22Rv1 (cell line): ENCODE measurements at regions not wholly inside any gene's neighbourhood (a gene's known extent, or its start where the extent isn't known, plus 50 kb on each side); places are given as distances from the start of the nearest gene placed in this dataset.
A peak's percentile ranks its signal among the peaks of the same experiment; 100 is the strongest.

ENCODE experiments used
- H3K27ac ChIP-seq: fragments of 450-650 bp; 2 replicates; pipeline ENCODE4 v1.5.1; 2017
- CTCF ChIP-seq: fragments of 450-650 bp; IDR thresholded peaks from 2 replicates; pipeline ENCODE4 v1.5.1; 2017; ENCODE audit warnings: mild to moderate bottlenecking
- ZFX ChIP-seq: fragments of 450-650 bp; IDR thresholded peaks from 2 replicates; pipeline ENCODE4 v1.6.1; 2017; ENCODE audit warnings: antibody characterized with exemption, borderline replicate concordance

GRCh38 chr15:70356919-70357318 is 259.2 kb upstream of the TLE3 start:
- TF ChIP-seq ZFX = no peak
- no peak for TF ChIP-seq CTCF
- no peak overlapping the region for H3K27ac ChIP-seq

- no peak overlapping the region for H3K27ac ChIP-seq
- TF ChIP-seq ZFX = no peak
- TF ChIP-seq CTCF = no peak
These were observed 258.5 kb upstream of the TLE3 start for GRCh38 chr15:70356062-70356860.

- no peak for TF ChIP-seq ZFX
- TF ChIP-seq CTCF = 0 out of 2 replicates have a peak, but pooled peaks have one; percentile 8
- no peak overlapping the region for H3K27ac ChIP-seq
These were observed 257.6 kb upstream of the TLE3 start for GRCh38 chr15:70355275-70355795.

GRCh38 chr15:70354346-70354905 is 256.7 kb upstream of the TLE3 start:
- TF ChIP-seq CTCF (no peak), ZFX (no peak)
- no peak overlapping the region for H3K27ac ChIP-seq

GRCh38 chr15:70353606-70354345 is 256.1 kb upstream of the TLE3 start:
- H3K27ac ChIP-seq = no peak overlapping the region
- TF ChIP-seq ZFX (no peak), CTCF (no peak)

GRCh38 chr15:70351941-70352774 is 254.4 kb upstream of the TLE3 start:
- no peak for TF ChIP-seq ZFX
- TF ChIP-seq CTCF = no peak
- H3K27ac ChIP-seq = no peak overlapping the region
